GM23338 (cell line): ENCODE measurements at regions not wholly inside any gene's neighbourhood (a gene's known extent, or its start where the extent isn't known, plus 50 kb on each side); places are given as distances from the start of the nearest gene placed in this dataset.

Experiments used
- CTCF ChIP-seq, 2 experiments: fragments of 200-600 bp in 1 of 2; sonication (generic) in 1 of 2; conservative IDR thresholded peaks; 2 replicates each; pipeline versions ENCODE4 v1.5.1 to v1.6.1; 2016 to 2017; ENCODE audit warnings: antibody characterized with exemption in 2 of 2, low read depth in 2 of 2, mild to moderate bottlenecking in 2 of 2, moderate library complexity in 1 of 2
- EZH2 ChIP-seq: fragments of 200-600 bp; sonication (generic); IDR thresholded peaks from one replicate; pipeline ENCODE4 v1.8.0; 2017; ENCODE audit warnings: antibody characterized with exemption, mild to moderate bottlenecking, low read depth; ENCODE audit not compliant: unreplicated experiment
- EZH2phosphoT487 ChIP-seq: fragments of 200-600 bp; sonication (generic); IDR thresholded peaks from one replicate; pipeline ENCODE4 v1.8.1; 2018; ENCODE audit warnings: antibody characterized with exemption; ENCODE audit not compliant: unreplicated experiment
- POLR2AphosphoS5 ChIP-seq: IDR thresholded peaks from 2 replicates; pipeline ENCODE4 v1.6.1; 2016; ENCODE audit warnings: antibody characterized with exemption, low read depth
- STAT1 ChIP-seq: IDR thresholded peaks from one replicate; pipeline ENCODE4 v1.6.1; 2016; ENCODE audit warnings: antibody characterized with exemption; ENCODE audit not compliant: unreplicated experiment
- ZNF114 ChIP-seq: fragments of 250-450 bp; sonication (Bioruptor Pico); IDR thresholded peaks from 2 replicates; pipeline ENCODE4 v1.5.0; 2020; ENCODE audit warnings: mild to moderate bottlenecking, moderate library complexity

- TF ChIP-seq STAT1 (no peak), CTCF (conservative IDR thresholded peaks at IDR 0.05; ENCODE audit: low read depth in 2 of 2) (no peak), EZH2phosphoT487 (no peak), ZNF114 (CRISPR knock-in tag) (no peak), EZH2 (no peak), POLR2AphosphoS5 (no peak)
Observed at GRCh38 chr13:86765462-86765861, 905.7 kb upstream of the SLITRK5 start.
